Stimulated activated effector memory CD8-positive, alpha-beta T cell treated with anti-CD3 and anti-CD28 coated beads, Interleukin-12 subunit alpha, Interleukin-12 subunit beta, amount 100 ng/mL, for 72 hours (primary cell): ENCODE measurements at regions not wholly inside any gene's neighbourhood (a gene's known extent, or its start where the extent isn't known, plus 50 kb on each side); places are given as distances from the start of the nearest gene placed in this dataset.

ENCODE experiments used
- ATAC-seq: fragments of 150-1000 bp; cut with Tn5 transposase; 2 replicates; pipeline ENCODE4 v1.10.0; 2021
- DNase-seq, 2 donors: peaks; one replicate each; pipeline ENCODE4 v3.0.0; 2021 to 2022; ENCODE audit warnings: low spot score in 2 of 2
- H3K27ac Mint-ChIP-seq: one replicate; pipeline ENCODE4 v1.8.0; 2022; ENCODE audit warnings: mild to moderate bottlenecking, mixed read lengths
- H3K36me3 Mint-ChIP-seq: one replicate; pipeline ENCODE4 v1.8.0; 2022; ENCODE audit warnings: mild to moderate bottlenecking, mixed read lengths
- H3K4me1 Mint-ChIP-seq: one replicate; pipeline ENCODE4 v1.8.0; 2022; ENCODE audit warnings: mixed read lengths
- H3K4me3 Mint-ChIP-seq: one replicate; pipeline ENCODE4 v1.8.0; 2022; ENCODE audit warnings: mild to moderate bottlenecking, mixed read lengths
- H3K9me3 Mint-ChIP-seq: one replicate; pipeline ENCODE4 v1.8.0; 2022; ENCODE audit warnings: mixed read lengths

DNA sequence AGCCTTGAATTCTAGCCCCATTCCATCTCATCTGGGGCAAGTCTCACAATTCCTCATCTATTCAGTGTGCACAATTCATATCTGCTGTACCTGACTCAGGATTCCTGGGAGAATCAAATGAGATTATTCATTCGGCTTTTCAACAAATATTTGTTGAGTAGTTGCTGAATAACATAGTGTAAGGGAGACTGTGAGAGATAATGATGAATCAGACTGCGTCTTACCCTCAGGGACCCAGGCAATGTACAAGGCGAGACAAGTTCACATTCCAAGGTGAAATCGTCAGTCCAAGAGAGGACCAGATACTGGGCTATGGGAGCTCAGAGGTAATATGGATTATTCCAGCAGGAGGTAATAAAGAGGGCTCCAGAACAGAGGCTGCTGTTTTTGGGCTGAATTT, 67.8 kb upstream of the SMYD2 start:
- no peak overlapping the region for H3K27ac Mint-ChIP-seq
- no peak for DNase-seq
- no peaks in the 10 kb centered on the region for H3K36me3 Mint-ChIP-seq
- ATAC-seq = no peak
- no peaks in the 10 kb centered on the region for H3K4me1 Mint-ChIP-seq
- no peak overlapping the region for H3K4me3 Mint-ChIP-seq
- H3K9me3 Mint-ChIP-seq = no peaks in the 10 kb centered on the region

DNA sequence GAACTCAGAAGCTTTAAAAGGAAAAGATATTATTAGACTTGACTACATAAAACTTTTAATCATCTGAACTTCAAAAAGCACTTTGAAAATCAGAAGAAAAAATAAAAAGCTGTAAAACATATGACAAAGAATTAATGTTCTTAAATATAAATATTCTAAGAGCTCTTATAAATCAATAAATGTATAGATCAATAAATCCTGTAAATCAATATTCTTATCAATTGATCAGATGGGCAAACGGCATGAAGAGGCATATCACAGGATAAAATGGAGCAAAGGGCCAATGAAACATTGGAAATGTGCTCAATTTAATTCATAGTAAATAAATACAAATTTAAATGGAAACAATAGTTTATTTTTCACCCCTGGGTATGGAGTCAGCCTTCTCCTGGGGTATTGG, 66.1 kb upstream of the SMYD2 start:
- no peak for ATAC-seq
- Mint-ChIP-seq H3K36me3 (no peaks in the 10 kb centered on the region), H3K9me3 (no peaks in the 10 kb centered on the region), H3K4me1 (no peaks in the 10 kb centered on the region), H3K4me3 (no peak overlapping the region), H3K27ac (no peak overlapping the region)
- DNase-seq = no peak

DNA sequence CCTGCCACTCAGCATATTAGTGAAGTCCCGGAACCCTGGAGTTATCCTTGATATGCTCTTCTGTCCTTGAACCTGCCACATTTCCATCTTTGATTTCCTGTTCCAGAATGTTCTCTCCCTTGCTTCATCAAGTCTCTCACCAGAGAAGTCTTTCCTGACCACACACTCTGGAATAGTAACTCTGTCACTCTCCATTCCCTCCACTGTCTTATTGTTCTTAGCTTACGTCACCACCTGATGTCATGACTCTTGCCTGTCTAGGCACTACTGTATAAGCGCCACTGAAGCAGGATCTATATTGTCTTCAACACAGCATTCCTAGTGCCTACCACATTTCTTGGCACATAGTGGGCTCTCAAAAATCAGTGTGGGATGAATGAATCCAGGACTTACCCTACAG, 65.4 kb upstream of the SMYD2 start:
- H3K9me3 Mint-ChIP-seq = no peaks in the 10 kb centered on the region
- ATAC-seq (no peak), DNase-seq (no peak)
- H3K36me3 Mint-ChIP-seq = no peaks in the 10 kb centered on the region
- no peaks in the 10 kb centered on the region for H3K4me1 Mint-ChIP-seq
- H3K27ac Mint-ChIP-seq = no peak overlapping the region
- no peak overlapping the region for H3K4me3 Mint-ChIP-seq

DNA sequence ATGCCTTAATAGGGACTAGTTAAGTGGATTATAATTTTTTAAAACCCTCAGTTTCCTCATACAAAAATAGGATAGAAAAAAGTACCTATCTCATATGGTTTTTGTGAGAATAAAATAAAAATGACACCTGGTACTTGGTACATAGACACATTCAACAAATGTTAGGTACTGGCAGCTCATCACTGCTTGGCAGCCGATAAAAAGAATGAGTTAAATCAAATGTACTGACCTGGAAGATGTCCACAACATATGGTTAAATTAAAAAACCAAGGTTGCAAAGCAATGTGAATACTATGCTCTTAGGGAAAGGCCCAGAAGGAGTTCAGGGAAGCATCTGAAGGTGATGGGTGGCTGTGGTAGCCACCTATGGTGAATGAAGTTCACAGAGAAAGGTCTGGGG, 64.9 kb upstream of the SMYD2 start:
- no peak overlapping the region for H3K4me3 Mint-ChIP-seq
- no peaks in the 10 kb centered on the region for H3K4me1 Mint-ChIP-seq
- no peak for ATAC-seq
- no peaks in the 10 kb centered on the region for H3K36me3 Mint-ChIP-seq
- no peak for DNase-seq
- H3K27ac Mint-ChIP-seq = no peak overlapping the region
- no peaks in the 10 kb centered on the region for H3K9me3 Mint-ChIP-seq

DNA sequence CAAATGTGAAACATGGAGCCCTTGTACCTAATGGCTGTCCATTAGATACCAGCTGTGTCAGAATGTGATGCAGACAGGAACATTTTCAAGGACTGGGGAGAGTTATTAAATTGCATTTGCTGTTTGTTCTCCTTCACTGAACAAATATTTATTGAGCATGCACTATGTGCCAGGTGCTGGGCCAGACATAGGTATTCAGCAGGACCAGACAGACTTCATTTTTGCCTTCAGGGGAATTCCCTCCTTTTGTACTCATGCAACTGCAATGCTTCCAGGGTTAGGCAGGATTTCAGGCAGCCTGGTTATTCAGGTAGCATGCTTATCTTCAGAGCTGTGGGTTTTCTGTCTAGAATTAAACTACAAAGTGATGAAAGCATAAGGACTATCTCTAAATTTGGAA, 64.2 kb upstream of the SMYD2 start:
- Mint-ChIP-seq H3K4me1 (no peaks in the 10 kb centered on the region), H3K4me3 (no peak overlapping the region), H3K27ac (no peak overlapping the region), H3K9me3 (no peaks in the 10 kb centered on the region), H3K36me3 (no peaks in the 10 kb centered on the region)
- DNase-seq (no peak), ATAC-seq (no peak)

DNA sequence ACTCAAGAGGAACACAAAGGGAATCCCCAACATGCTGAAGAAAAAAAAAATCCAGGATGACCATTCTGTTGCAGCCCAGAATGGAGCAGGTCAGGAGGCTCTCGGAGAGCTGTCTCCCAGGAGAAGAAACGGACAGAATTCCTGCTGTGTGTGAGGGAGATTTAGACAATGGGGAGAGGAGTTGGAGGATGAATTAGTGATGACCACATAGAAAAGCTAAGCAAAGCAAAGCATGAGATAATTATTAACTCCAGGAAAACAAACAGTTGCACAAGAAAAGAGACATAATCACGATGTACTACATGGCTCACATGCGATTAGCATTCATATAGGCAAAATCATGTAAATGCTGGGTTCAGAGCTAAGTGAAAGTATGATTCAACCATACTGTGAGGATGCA, 61.1 kb upstream of the SMYD2 start:
- ATAC-seq = no peak
- DNase-seq = no peak
- no peak overlapping the region for H3K27ac Mint-ChIP-seq
- H3K36me3 Mint-ChIP-seq = no peaks in the 10 kb centered on the region
- H3K9me3 Mint-ChIP-seq = no peaks in the 10 kb centered on the region
- H3K4me1 Mint-ChIP-seq = no peaks in the 10 kb centered on the region
- H3K4me3 Mint-ChIP-seq = no peak overlapping the region

DNA sequence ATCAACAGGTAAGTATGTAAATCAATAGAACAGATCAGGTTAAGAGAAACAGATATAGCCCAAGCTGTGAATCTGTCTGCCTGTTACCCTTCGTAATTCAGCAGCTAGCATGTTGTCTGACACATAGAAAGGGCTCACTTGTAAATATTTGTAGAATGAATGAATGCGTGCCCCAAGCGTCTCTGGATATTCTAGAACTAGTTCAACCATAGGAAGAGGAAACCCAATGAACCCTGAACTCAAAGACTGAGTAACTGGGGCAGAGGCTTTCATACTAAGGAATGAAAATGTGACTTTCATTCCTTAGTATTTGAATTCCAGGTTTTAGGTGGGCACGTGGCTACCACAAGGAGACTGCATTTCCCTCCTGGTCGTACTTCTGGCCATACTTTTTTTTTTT, 60.1 kb upstream of the SMYD2 start:
- no peaks in the 10 kb centered on the region for H3K9me3 Mint-ChIP-seq
- H3K27ac Mint-ChIP-seq = no peak overlapping the region
- DNase-seq = no peak

DNA sequence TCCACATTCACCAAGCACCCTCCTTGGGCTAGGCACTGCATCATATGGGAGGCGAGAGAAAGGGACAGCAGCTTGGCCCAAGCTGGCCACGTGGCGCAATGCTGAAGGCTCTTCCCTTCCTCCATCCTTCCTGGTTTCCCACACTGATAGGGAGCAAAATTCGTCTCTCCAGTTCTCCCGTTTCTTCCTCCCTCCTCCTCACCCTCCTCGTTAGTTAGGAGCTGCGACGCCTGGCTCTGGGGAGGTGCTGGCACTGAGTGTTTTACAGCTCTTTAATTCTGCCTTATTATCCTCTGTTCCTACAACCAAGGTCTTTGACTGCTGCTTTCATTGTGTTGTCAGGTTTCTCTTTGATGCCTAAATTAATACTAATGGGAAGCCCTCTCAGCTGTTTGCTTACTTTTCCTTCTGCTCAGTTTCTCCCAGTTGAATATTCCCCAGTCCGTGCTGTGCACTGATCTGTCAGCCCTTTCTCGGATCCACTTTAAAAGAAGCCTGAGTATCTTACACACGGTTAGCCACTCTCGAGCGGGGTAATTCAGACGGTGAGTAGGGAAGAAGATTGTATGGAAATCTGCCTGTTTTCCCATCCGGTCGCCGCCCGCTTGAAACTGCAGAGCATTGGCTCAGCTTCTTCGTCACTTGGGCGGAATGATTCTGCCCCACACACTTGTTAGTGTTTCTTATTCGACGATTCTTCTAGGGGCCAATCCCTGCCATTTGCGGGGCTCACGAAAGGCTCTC, 56.2 kb upstream of the SMYD2 start:
- H3K4me1 Mint-ChIP-seq = no peaks in the 10 kb centered on the region
- no peak overlapping the region for H3K4me3 Mint-ChIP-seq
- ATAC-seq (no peak), DNase-seq (no peak)
- H3K27ac Mint-ChIP-seq = no peak overlapping the region
- no peaks in the 10 kb centered on the region for H3K36me3 Mint-ChIP-seq
- H3K9me3 Mint-ChIP-seq = no peaks in the 10 kb centered on the region

More for the DNA sequence above, 60.1 kb upstream of the SMYD2 start:
- Mint-ChIP-seq H3K4me3 (no peak overlapping the region), H3K36me3 (no peaks in the 10 kb centered on the region), H3K4me1 (no peaks in the 10 kb centered on the region)
- ATAC-seq = no peak

DNA sequence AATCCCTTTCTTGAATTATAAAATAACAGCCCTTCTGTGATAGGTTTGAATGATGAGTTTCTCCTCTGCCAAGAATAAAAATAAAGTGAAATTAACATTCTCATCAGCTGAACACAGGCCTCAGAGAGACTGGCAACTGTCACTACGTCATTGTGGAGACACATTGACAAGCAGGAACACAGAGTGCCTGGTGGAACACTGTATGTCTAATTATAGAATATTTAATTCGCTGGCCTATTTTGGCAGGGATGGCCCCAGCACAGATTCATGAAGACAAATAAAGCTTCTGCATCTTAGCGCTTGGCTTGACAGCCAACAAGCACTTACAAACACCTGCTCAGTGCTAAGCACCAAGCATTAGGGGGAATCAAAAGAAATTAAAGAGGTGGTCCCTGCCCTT, 52.0 kb upstream of the SMYD2 start:
- Mint-ChIP-seq H3K36me3 (no peaks in the 10 kb centered on the region), H3K4me1 (no peaks in the 10 kb centered on the region), H3K9me3 (no peaks in the 10 kb centered on the region), H3K27ac (no peak overlapping the region), H3K4me3 (no peak overlapping the region)
- DNase-seq (no peak), ATAC-seq (no peak)

DNA sequence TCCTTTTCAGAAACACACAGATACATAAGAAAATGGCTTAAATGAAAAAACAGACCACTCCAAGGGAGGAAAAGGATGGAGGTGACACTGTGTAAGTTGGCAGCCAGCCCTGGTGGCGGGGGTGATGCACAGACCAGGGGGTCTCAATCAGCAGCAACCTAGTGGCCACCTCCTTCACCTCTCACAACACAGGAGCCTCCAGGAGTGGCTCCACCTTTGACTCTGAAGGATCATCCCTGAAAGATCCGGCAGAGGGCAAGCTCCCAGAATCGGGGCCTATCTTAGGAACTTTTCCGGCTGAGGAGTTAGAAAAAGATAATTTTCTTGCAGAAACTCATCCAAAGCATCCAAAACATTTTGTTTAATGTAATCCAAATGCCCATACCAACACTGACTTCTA, 51.2 kb upstream of the SMYD2 start:
- H3K36me3 Mint-ChIP-seq = no peaks in the 10 kb centered on the region
- H3K4me1 Mint-ChIP-seq = no peaks in the 10 kb centered on the region
- no peak for DNase-seq
- no peak for ATAC-seq
- no peak overlapping the region for H3K27ac Mint-ChIP-seq
- H3K4me3 Mint-ChIP-seq = no peak overlapping the region
- H3K9me3 Mint-ChIP-seq = no peaks in the 10 kb centered on the region
